GM15510 (cell line): ENCODE measurements at regions not wholly inside any gene's neighbourhood (a gene's known extent, or its start where the extent isn't known, plus 50 kb on each side); places are given as distances from the start of the nearest gene placed in this dataset.

ENCODE experiments used
- POLR2A ChIP-seq: IDR thresholded peaks from 3 replicates; pipeline ENCODE4 v1.6.1; 2011; ENCODE audit warnings: borderline replicate concordance; ENCODE audit not compliant: insufficient read length; ENCODE audit errors: extremely low read depth

DNA sequence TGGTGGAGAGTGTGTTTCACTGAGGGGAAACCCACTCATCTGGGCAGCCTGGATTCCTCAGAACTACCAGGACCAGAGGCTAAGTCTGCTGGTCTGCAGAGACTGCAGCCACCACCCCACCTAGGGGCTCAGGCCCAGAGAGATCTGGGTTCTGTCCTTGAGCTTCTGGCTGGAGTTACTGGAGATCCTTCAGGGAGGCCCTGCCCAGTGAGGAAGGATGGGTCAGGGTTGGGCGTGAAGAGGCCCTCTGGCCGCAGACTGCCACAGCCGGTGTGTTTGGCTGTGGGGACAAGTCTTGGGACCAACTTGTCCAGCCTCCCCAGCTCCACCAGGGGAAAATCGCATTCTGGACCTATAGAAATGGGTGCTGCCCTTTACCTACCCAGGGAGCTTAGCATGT is 235.3 kb upstream of the CBLB start:
- TF ChIP-seq POLR2A: no peak

DNA sequence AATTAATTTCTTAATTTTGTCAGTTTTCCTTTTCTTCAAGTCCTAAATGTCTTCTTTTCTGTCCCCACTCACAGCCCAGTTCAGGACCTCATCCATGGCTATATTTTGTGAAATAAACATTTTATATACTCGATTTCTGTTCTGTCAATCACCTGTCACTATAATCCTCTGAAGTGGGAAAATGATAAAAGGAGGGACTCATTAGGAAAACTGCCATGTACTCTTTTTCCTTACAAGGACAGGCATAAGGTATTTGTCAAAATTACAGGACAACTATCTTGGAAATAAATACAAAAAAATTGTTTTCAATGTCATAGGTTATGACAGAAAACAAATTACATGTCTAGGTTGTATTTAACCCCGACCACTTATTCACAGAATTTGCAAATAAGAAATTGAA is 240.1 kb upstream of the CBLB start:
- no peak for TF ChIP-seq POLR2A

DNA sequence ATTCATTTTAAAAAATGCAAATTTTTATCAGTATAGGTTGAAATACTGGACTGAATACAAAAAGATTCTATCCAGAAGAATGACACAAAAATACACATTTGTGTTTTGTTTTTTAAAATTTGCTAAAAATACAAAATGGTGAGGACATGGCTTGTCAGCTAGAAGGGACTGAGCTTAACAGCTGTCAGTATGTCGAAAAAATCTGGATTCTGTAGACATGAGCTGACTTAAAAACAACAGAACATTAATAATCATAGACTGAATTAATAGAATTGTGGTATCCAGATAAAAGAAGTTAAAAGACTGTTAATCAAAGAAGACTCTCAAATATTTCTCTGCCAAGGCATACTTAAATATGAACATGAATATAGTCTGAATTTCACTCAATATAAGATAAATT is 244.9 kb upstream of the CBLB start:
- no peak for TF ChIP-seq POLR2A

DNA sequence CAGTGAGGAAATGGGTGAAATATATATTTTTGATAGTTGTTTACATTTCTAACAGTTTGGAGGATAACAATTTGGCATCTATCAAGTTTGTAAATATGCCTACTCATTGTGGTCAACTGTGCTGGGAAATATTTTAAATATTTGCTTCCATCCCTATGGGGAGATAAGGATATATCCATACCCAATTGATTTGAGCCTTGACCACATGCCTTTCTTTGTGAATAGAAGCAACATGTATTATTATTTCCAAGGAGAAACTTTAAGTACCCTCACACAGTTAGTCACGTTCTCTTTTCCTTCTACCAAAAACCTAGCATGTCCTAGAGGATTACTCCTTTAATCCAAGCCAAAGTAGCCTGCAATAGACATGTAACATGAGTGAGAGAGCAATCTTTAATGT is 245.4 kb upstream of the CBLB start:
- TF ChIP-seq POLR2A: no peak

DNA sequence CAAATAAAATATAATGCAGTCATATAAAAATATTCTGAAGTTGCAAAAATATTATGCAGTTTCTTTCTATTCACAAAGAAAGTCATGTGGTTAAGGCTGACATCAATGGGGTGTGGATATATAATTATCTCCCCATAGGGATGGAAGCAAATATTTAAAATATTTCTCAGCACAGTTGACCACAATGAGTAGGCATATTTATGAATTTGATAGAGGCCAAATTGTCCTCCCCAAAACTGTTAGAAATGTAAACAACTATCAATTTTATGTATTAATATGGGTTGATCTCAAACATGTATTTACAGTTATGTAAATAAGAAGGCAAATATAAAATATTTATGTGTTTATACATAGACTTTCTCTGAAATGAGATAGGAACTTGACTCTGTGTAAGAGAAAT is 246.0 kb upstream of the CBLB start:
- no peak for TF ChIP-seq POLR2A

DNA sequence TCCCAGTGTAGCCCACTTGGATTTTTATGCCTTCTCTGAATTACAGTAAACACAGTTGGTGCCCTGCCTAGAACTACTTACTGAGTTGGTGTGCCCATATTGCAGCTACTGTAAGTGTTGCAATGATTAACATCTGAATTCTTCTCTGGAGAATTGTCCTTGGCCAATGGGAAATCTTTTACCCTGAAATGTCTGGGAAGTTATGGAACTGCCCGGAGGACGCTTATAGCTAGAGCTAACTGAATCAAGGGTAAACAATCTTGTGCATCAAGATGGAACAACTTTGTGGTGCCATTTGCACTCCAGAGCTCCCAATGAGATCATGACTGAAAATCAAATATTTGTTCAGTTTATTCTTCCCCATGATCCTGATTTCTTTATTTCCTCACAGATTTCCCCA is 246.7 kb upstream of the CBLB start:
- no peak for TF ChIP-seq POLR2A

DNA sequence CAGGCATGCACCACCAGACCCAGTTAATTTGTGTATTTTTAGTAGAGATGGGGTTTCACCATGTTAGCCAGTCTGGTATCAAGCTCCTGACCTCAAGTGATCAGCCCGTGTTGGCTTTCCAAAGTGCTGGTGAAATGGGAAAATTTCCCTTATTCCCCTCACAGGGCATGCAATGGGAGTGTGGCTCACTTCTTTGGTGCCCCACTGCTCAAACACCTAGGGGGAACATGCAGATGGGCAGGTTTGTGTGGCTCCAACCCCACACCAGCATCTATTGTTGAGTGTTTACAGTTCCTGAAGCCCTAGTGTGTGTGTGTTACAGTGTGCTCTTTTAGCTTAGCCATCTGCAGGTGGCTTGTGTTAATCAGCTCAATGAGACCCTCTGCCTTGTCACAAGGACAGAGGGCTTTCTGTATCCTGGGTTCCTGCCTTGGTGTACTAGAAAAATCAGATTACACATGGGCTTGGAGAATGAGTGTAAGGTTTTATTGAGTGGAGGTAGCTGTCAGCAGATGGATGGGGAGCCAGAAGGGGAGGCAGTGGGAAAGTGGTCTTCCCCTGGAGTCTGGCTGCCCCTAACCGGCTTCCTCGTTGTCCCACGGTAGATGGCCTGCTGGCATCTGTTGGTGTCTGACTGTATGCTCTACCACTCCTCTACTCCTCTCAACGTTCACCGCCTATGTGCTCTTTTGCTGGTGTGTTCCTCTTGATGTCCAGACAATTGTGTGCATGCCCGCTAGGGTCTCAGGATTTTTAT is 248.1 kb upstream of the CBLB start:
- TF ChIP-seq POLR2A: no peak

DNA sequence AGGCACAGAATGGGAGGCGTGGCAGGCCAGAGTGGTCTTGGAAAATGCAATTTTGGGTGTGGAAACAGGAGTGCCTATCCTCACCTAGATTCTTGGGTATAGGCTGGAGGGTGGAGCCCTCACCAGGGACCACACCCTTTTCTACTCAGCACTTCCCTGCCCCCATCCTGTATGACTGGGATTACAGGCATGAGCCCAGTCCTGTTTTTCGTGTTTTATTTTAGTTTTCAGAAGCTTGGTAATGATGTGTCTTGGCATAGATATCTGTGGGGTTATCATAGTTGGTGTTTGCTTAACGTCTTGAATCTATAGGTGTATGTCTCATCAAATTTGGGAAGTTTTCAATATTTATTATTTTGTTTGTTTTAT is 248.7 kb upstream of the CBLB start:
- TF ChIP-seq POLR2A: no peak

DNA sequence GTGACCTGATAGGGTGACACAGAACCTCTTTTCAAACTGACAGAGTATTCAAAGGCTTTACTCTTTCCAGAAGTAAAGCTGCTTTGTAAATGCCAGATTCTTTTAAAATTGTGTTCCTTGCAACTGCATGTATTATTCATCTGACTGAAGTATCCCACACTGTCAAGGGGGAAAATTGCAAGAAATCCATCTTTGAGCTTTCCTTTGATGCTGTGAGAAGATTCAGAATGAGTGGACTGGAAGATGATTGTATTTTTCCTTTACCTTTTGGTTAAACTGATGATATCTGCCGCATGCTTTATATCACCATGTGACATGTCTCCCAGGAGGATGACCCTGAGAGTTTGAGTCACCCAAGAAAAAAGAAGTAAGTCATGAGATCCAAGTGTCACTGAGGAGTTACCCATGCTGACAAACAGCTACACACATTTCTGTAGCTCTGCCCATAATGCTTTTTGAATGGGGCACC is 250.8 kb upstream of the CBLB start:
- TF ChIP-seq POLR2A: no peak

DNA sequence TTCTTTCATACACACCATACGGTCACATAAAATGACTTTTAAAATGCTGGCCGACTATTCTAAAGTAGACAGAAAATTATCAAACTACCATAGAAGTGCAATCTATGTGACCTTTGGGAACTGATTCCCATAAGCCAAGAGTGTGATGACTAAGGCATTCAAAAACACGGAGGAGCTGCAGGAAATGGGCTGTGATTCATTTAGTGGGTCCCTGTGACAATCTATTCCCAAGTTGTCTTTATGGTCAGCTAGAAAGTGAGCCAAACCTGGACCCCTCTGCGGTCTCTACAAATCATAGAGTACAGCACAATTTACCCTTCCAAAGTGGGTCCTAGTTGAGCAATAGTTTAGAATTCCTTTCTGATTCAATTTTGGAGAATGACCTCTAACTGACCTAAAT is 251.5 kb upstream of the CBLB start:
- no peak for TF ChIP-seq POLR2A

DNA sequence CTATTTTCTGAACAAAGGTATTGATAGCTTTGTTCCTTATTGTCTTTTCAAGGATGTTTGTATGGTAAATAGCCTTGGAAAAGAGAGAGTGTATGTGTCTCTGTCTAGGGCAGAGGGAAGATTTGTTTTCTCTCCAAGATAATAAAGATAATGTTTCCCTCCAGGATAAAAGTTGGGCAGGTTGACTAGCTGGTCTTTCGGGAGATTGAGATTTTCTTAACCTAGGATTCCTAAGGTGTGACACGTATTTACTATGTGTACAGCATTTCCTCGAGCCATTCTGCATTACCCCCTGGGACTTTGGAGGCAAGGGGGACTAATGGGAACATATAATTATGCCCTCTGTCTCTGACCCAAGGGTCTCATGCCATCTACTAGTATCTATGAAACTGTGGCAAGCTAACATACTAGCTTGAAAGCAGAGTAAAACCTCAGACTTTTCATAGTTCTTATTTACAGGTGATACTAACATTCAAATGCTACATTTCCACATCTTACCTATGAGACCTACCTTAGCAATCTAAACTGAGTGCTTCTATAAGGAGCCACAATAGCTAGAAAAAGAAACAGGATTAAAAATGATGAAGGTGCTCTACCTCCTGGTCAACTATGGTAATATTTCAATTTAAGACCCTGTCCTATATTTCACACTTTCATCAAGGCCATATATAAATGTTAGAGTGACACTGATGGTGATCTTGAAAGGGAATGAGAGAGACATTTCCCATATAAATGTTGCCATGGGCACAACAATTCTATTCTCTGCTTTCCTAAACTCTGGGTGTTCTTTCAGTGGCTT is 252.9 kb upstream of the CBLB start:
- no peak for TF ChIP-seq POLR2A

DNA sequence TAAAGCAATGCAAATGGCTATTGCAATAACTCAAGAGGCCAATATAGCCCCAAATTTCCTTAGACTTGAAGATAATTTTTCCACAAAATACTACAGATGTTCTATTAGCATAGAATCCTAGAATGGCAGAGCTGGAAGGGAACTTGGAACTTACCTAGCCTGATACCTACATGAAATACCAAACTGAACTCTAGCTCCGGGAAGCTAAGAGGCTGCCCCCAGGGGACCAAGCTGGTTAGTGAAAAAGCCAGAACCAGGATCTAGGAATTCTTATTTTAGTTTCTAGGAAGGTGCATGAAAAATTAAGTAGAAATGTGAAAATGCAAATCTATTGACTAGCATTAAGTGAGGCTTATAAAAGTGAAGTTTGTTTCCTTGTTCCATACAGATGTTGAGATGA is 256.0 kb upstream of the CBLB start:
- no peak for TF ChIP-seq POLR2A

DNA sequence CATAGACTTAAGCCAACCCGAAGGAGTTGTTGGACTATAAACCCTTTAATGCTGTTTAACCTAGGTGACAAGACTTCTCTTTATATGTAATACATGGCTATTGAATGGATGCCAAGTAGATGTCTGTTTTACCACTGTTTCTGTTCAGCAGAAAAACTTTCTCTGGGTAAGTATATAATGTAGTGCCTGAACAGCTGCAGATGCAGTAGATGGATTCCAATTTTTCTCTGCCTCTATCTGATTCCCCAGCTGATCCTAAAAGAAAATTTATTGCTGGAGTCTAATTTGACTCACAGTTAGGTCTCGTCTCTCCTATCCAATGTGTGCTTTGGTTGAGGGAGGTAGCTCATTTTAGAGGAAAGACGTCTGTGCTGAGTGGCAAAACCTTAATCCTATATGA is 256.5 kb upstream of the CBLB start:
- TF ChIP-seq POLR2A: no peak

DNA sequence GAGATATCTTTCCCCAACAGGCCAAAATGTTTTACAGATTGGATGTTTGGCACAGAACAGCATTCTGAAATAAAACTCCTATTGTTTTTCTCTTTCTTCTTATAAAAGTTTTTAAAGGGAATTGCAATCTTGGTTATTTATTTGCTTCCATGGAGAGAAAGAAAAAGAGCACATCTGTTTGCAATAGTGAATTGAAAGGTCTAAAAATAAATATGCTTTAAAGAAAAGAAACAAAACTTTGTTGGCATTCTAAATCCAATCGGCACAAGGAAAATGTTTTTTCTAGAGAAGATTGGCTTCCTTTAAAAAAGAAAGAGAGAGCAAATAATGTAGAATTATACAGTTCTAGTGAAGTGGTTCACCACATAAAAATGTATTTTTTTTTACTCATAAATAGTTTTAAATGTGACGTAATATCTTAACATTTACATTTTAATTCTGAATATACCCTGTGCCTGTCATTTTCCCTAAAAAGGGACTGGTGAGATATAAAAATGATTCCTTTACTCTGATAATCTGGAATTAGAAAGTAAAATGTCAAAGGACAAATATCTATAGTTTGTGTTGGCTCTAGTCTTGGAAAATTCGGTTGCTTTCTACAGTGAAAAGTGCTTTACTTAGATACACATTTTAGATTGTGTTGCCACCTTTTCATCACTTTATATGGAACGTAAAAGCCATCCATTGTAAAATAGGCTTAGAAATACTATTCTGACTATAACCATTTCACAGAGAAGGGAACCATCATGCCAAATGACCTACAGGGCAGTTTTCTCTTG is 257.4 kb upstream of the CBLB start:
- TF ChIP-seq POLR2A: no peak

DNA sequence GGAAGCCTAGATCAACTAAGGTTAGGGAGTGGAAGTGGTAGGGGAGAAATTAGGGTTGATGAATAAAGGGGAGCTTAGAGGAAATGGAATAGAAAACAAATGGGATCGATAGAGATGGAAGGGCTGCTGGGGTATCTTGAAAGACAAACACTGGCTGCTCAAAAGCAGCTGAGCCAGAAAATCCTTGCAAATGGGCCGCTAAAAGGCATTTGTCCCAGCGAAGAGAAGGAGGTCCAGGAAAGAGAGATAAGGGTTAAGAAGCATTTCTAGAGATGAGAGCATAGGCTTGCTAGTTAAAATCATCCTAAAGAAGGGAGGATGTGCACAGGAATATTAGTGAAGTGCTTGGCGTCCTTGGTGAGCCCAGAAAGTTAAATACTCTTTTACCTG is 258.0 kb upstream of the CBLB start:
- TF ChIP-seq POLR2A: no peak
